Coronary artery (tissue), 2 donors: ENCODE measurements at regions not wholly inside any gene's neighbourhood (a gene's known extent, or its start where the extent isn't known, plus 50 kb on each side); places are given as distances from the start of the nearest gene placed in this dataset.
"Not testable (repeated sequence)": the region's sequence is repeated elsewhere in the genome, so short reads cannot be mapped to it uniquely, and the experiment has no call there.

Source experiments
- DNase-seq: peaks from one replicate; pipeline ENCODE4 v3.0.0-alpha.2; 2017; ENCODE audit warnings: low spot score
- H3K27ac ChIP-seq, 2 donors: fragments of 200-600 bp; sonication (generic); one replicate each; pipeline ENCODE4 v1.5.1; 2016 to 2019
- H3K4me3 ChIP-seq: fragments of 200-600 bp; sonication (generic); 2 replicates; pipeline ENCODE4 v1.5.1; 2016; ENCODE audit warnings: mild to moderate bottlenecking, moderate library complexity
- TF ChIP-seq, protein P1 (sequence below): fragments of 200-600 bp; sonication (generic); IDR thresholded peaks from one replicate; pipeline ENCODE4 v1.5.1; 2019; ENCODE audit warnings: antibody characterized with exemption

DNA sequence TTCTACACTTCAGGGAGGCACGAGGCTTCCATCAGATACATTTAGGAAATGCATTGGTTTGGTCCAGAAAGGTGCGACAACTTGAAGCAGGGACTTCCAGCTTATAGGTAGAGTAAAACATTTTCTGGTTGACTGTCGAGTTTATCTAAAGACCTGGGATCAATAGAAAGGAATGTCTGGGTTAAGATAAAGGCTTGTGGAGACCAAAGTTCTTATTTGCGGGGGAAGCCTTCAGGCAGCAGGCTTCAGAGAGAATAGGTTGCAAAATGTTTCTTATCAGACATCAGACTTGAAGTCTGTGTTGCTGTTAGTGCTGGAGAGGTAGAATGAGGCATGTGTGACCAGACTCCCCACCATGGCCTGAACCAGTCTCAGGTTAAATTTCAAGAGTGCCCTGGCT lies 190.3 kb downstream of the TRIML1 start:
- no peak for DNase-seq
- Histone ChIP-seq H3K4me3 (no peak overlapping the region), H3K27ac (no peak overlapping the region)
- TF ChIP-seq, protein P1, sequence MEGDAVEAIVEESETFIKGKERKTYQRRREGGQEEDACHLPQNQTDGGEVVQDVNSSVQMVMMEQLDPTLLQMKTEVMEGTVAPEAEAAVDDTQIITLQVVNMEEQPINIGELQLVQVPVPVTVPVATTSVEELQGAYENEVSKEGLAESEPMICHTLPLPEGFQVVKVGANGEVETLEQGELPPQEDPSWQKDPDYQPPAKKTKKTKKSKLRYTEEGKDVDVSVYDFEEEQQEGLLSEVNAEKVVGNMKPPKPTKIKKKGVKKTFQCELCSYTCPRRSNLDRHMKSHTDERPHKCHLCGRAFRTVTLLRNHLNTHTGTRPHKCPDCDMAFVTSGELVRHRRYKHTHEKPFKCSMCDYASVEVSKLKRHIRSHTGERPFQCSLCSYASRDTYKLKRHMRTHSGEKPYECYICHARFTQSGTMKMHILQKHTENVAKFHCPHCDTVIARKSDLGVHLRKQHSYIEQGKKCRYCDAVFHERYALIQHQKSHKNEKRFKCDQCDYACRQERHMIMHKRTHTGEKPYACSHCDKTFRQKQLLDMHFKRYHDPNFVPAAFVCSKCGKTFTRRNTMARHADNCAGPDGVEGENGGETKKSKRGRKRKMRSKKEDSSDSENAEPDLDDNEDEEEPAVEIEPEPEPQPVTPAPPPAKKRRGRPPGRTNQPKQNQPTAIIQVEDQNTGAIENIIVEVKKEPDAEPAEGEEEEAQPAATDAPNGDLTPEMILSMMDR: no peak

DNA sequence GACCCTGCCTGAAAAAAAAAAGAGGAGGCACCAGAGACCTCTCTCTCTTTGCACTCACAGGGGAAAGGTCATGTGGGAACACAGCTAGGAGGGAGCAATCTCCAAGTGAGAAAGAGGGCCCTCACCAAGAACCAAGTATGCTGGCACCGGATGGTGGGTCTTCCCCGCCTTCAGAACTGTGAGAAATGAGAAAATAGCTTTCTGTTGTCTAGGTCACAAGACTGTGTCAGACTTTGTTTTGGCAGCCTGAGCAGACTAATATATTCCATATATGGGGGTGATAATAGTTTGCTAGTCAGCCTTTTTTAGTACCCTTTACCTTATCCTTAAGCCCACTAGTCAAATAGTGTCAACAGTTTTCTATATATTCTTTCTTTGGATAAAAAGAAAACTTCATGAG lies 193.0 kb downstream of the TRIML1 start:
- TF ChIP-seq, protein P1: no peak
- Histone ChIP-seq H3K27ac (peak overlapping the region; percentile 75 to 82), H3K4me3 (no peak overlapping the region)
- DNase-seq: no peak

DNA sequence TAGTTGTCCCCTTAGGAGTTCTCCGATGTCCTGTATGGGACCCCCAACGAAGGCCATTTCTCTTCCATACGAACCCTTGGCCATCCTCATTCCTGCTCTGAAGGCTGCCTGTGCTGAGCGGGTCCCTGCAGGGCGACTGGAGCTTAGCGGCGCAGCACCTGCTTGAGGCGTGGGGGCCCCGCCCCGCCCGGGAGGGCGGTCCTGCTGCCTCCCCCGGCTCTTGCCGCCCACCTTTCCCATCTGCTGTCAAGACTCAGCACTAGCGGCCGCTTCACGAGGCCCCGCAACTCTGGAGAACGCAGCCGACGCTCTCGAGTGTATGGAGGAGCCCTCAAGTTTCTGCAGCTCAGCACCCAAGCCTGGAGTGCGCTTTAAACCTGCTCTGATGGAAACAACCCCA lies 197.7 kb downstream of the TRIML1 start:
- TF ChIP-seq, protein P1: no peak
- DNase-seq: no peak
- Histone ChIP-seq H3K4me3 (no peak overlapping the region), H3K27ac (no peak overlapping the region)

DNA sequence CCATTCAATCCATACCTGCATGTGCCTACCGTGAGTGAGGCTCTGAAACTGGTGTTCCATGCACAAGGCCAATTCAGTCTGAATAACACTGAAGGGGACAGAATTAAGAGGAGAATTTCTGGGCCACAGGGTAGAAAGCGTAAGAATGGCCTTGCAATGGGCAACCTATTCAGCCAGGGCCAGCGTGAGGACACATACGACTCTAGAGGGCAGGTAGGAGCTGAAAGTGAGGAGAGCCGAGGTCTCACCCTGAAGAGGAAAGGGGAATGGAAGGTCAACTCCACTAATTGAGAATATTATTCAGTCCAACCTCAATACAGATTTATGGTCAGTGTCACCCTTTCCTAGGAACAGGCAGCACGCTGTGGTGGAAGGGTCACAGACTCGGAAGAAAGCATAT lies 202.2 kb downstream of the TRIML1 start:
- Histone ChIP-seq H3K27ac (no peak overlapping the region), H3K4me3 (no peak overlapping the region)
- TF ChIP-seq, protein P1: no peak
- DNase-seq: no peak

DNA sequence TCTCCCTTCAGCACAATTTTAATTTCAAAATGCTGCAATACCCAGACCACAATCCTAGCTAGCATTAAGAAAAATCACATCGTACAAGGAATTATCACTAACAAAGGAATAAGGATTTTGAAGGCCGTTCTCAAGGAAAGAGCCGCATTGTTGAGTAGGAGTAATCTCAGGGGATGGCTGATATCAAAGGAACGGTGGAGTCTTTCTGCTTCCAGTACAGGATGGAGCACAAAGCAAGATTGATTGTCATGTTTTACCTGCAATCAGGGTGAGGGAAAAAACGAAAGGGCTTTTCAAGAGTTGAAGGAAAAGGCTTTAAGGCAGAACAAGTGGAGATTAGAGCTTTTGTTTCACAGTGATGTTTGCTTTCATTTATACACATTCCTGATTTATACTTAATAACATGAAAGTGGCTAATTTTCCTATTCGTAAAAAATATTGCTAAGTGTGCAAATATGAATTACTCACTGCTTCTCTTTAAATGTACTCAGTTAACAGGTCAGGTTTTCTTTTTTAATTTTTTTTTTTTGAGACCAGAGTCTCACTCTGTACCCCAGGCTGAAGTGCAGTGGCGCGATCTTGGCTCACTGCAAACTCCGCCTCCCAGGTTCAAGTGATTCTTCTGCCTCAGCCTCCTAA lies 207.0 kb downstream of the TRIML1 start:
- Histone ChIP-seq H3K4me3 (no peak overlapping the region), H3K27ac (no peak overlapping the region)
- DNase-seq: no peak
- TF ChIP-seq, protein P1: no peak

DNA sequence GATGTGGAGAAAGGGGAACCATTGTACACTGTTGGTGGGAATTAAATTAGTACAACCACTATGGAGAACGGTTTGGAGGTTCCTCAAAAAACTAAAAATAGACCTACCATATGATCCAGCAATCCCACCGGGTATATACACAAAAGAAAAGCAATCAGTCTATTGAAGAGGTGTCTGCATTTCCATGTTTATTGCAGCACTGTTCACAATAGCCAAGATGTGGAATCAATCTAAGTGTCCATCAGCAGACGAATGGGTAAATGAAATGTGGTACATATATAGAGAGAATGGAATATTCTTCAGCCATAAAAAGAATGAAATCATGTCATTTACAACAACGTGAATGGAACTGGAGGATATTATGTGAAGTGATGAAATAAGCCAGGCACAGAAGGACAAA lies 208.1 kb downstream of the TRIML1 start:
- Histone ChIP-seq H3K27ac (no peak overlapping the region), H3K4me3 (no peak overlapping the region)
- no peak for DNase-seq
- TF ChIP-seq, protein P1: no peak

DNA sequence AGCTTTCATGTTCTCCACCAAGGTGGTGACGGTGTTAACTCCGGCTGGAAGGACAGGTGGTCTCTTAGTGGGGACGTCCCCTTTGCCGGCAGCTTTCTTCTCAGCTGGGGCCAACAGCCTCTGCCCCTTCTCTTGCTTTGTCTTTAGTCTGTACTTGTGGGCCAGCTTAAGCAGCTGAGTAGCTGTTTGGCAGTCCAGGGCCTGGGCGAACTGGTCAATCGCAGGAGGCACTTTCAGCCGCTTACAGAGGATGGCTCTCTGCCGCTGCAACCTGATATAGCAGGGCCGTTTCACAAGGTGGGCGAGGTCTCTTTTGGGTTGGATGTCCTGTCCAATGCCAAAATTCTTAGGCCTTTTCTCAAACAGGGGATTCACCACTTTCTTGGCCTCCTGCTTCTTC lies 210.3 kb downstream of the TRIML1 start:
- not testable (repeated sequence) for H3K27ac ChIP-seq, H3K4me3 ChIP-seq, DNase-seq

DNA sequence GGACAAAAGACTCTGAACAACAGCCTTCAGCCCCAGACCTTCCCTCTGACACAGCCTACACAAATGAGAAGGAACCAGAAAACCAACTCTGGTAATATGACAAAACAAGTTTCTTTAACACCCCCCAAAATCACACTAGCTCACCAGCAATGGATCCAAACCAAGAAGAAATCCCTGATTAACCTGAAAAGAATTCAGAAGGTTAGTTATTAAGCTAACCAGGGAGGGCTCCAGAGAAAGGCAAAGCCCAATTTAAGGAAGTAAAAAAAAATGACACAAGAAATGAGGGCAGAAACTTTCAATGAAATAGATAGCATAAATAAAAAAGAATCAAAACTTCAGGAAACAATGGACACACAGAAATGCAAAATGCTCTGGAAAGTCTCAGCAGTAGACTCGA lies 224.0 kb downstream of the TRIML1 start:
- Histone ChIP-seq H3K27ac (no peak overlapping the region), H3K4me3 (no peak overlapping the region)
- DNase-seq: no peak
- TF ChIP-seq, protein P1: no peak
